ENCODE measurements at regions not wholly inside any gene's neighbourhood (a gene's known extent, or its start where the extent isn't known, plus 50 kb on each side); places are given as distances from the start of the nearest gene placed in this dataset.

- no peaks in the 10 kb centered on the region for H3K27me3 ChIP-seq (ENCODE audit: control insufficient read depth, insufficient read depth, low read length)
- no peak for DNase-seq (ENCODE audit: low read depth, low spot score)
- POLR2A ChIA-PET, result no interaction called here
Observed at GRCh38 chr14:86203843-86204242, 673.9 kb downstream of the FLRT2 start.

GRCh38 chr14:86196471-86196870 lies 666.5 kb downstream of the FLRT2 start:
- BruUV-seq (replicated peaks), result no TSS peak
- in situ Hi-C loops (cut with HindIII; ENCODE audit: low pct_unique_long_range_greater_than_20kb, low sequenced_read_pairs), result no loop called here
- Histone ChIP-seq H3K27me3 (ENCODE audit: control insufficient read depth, insufficient read depth, low read length) (no peaks in the 10 kb centered on the region), H3K4me3 (ENCODE audit: low read depth in 2 of 2, low read length in 2 of 2) (no peak overlapping the region), H3K36me3 (ENCODE audit: control insufficient read depth, insufficient read depth, low read length) (no peaks in the 10 kb centered on the region), H3K9me3 (ENCODE audit: control insufficient read depth, insufficient read depth, low read depth, low read length) (no peaks in the 10 kb centered on the region), H3K27ac (ENCODE audit: low read length) (no peak overlapping the region), H3K4me1 (ENCODE audit: control insufficient read depth, insufficient read depth, low read length) (no peaks in the 10 kb centered on the region)
- ATAC-seq (no peak), DNase-seq (ENCODE audit: low read depth, low spot score) (no peak)
- POLR2A ChIA-PET, result no interaction called here
- TF ChIP-seq TCF7L2 (IDR thresholded peaks at IDR 0.05; ENCODE audit: low read depth, low read length), result no peak
- no peak for TF ChIP-seq REST (IDR thresholded peaks at IDR 0.05; ENCODE audit: insufficient read depth in 1 of 2, low read depth in 2 of 2, low read length in 1 of 2)
- TF ChIP-seq POLR2AphosphoS5 (IDR thresholded peaks at IDR 0.05; ENCODE audit: low read depth, low read length), result no peak
- no peak for TF ChIP-seq SIN3A (IDR thresholded peaks at IDR 0.05; ENCODE audit: borderline replicate concordance, insufficient read depth, low read depth, low read length)
- no peak for TF ChIP-seq CTCF (IDR thresholded peaks at IDR 0.05)
- CTCF ChIA-PET, result no interaction called here
- intact Hi-C loops (cut with micrococcal nuclease; ENCODE audit: unreplicated experiment), result no loop called here

More at GRCh38 chr14:86203843-86204242, 673.9 kb downstream of the FLRT2 start:
- BruUV-seq (replicated peaks), result no TSS peak
- intact Hi-C loops (cut with micrococcal nuclease; ENCODE audit: unreplicated experiment) (no loop called here), in situ Hi-C loops (cut with HindIII; ENCODE audit: low pct_unique_long_range_greater_than_20kb, low sequenced_read_pairs) (no loop called here)
- H3K4me1 ChIP-seq (ENCODE audit: control insufficient read depth, insufficient read depth, low read length), result no peaks in the 10 kb centered on the region
- TF ChIP-seq REST (IDR thresholded peaks at IDR 0.05; ENCODE audit: insufficient read depth in 1 of 2, low read depth in 2 of 2, low read length in 1 of 2), result no peak
- no peak for TF ChIP-seq TCF7L2 (IDR thresholded peaks at IDR 0.05; ENCODE audit: low read depth, low read length)
- no peak for TF ChIP-seq CTCF (IDR thresholded peaks at IDR 0.05)
- no peak for TF ChIP-seq SIN3A (IDR thresholded peaks at IDR 0.05; ENCODE audit: borderline replicate concordance, insufficient read depth, low read depth, low read length)
- no peak for TF ChIP-seq POLR2AphosphoS5 (IDR thresholded peaks at IDR 0.05; ENCODE audit: low read depth, low read length)
- no peaks in the 10 kb centered on the region for H3K36me3 ChIP-seq (ENCODE audit: control insufficient read depth, insufficient read depth, low read length)
- H3K9me3 ChIP-seq (ENCODE audit: control insufficient read depth, insufficient read depth, low read depth, low read length), result no peaks in the 10 kb centered on the region
- no peak overlapping the region for H3K4me3 ChIP-seq (ENCODE audit: low read depth in 2 of 2, low read length in 2 of 2)
- CTCF ChIA-PET, result no interaction called here
- no peak overlapping the region for H3K27ac ChIP-seq (ENCODE audit: low read length)
- ATAC-seq, result no peak

All from Panc1 (cell line).